Astrocyte of the hippocampus (primary cell): ENCODE measurements at regions not wholly inside any gene's neighbourhood (a gene's known extent, or its start where the extent isn't known, plus 50 kb on each side); places are given as distances from the start of the nearest gene placed in this dataset.
"Not testable (repeated sequence)": the region's sequence is repeated elsewhere in the genome, so short reads cannot be mapped to it uniquely, and the experiment has no call there.

ENCODE experiments used
- DNase-seq: peaks from one replicate; pipeline ENCODE4 v3.0.0; 2011; ENCODE audit warnings: low read depth, low spot score

- DNase-seq, result no peak
These were observed 99.8 kb downstream of the PSMG1 start for GRCh38 chr21:39083377-39084008.

- DNase-seq, result no peak
These were observed 100.4 kb downstream of the PSMG1 start for GRCh38 chr21:39082656-39083376.

- DNase-seq, result no peak
These were observed 102.9 kb downstream of the PSMG1 start for GRCh38 chr21:39080366-39080765.

- DNase-seq, result no peak
These were observed 103.6 kb downstream of the PSMG1 start for GRCh38 chr21:39079617-39080016.

GRCh38 chr21:39078322-39079065 lies 104.8 kb downstream of the PSMG1 start:
- DNase-seq, result no peak

GRCh38 chr21:39077876-39078275 lies 105.4 kb downstream of the PSMG1 start:
- DNase-seq, result no peak

GRCh38 chr21:39074508-39074907 lies 108.7 kb downstream of the PSMG1 start:
- no peak for DNase-seq

- DNase-seq, result peak; percentile 82
These were observed 109.5 kb downstream of the PSMG1 start for GRCh38 chr21:39073717-39074116.

GRCh38 chr21:39073063-39073462 lies 110.2 kb downstream of the PSMG1 start:
- DNase-seq, result peak; percentile 72

GRCh38 chr21:39072468-39072867 lies 110.8 kb downstream of the PSMG1 start:
- no peak for DNase-seq

- peak; percentile 89 for DNase-seq
These were observed 111.5 kb downstream of the PSMG1 start for GRCh38 chr21:39071623-39072214.

GRCh38 chr21:39069856-39070255 lies 113.4 kb downstream of the PSMG1 start:
- DNase-seq, result not testable (repeated sequence)

- DNase-seq, result no peak
These were observed 116.1 kb downstream of the PSMG1 start for GRCh38 chr21:39066829-39067780.

- no peak for DNase-seq
These were observed 117.3 kb downstream of the PSMG1 start for GRCh38 chr21:39065917-39066316.

GRCh38 chr21:39064325-39065012 lies 118.8 kb downstream of the PSMG1 start:
- DNase-seq, result no peak

- no peak for DNase-seq
These were observed 119.7 kb downstream of the PSMG1 start for GRCh38 chr21:39063517-39063916.

GRCh38 chr21:39062196-39062595 lies 121.1 kb downstream of the PSMG1 start:
- DNase-seq, result no peak

GRCh38 chr21:39061766-39062165 lies 121.5 kb downstream of the PSMG1 start:
- DNase-seq, result no peak

- DNase-seq, result no peak
These were observed 122.7 kb downstream of the PSMG1 start for GRCh38 chr21:39060485-39061083.

GRCh38 chr21:39057121-39057520 lies 126.1 kb downstream of the PSMG1 start:
- DNase-seq, result no peak
